IMR-90 (cell line): ENCODE measurements at regions not wholly inside any gene's neighbourhood (a gene's known extent, or its start where the extent isn't known, plus 50 kb on each side); places are given as distances from the start of the nearest gene placed in this dataset.

Experiments
- ATAC-seq: fragments of 200-7000 bp; cut with Tn5 transposase; 2 replicates; pipeline ENCODE4 v1.9.1; 2020; ENCODE audit warnings: low read depth, mild to moderate bottlenecking, moderate library complexity
- BruUV-seq: library from RNA; stranded (reverse); fragments of 400-500 nt; replicated peaks from 2 replicates; lab custom pipeline; 2021; lab: Mats Ljungman, UMichigan
- CTCF ChIA-PET: fragments of 300-600 bp; formaldehyde crosslinking; extraction: SDS; loops from one replicate; lab custom pipeline; 2021; ENCODE audit warnings: antibody characterized with exemption; lab: Yijun Ruan, JAX
- POLR2A ChIA-PET: fragments of 300-600 bp; sonication (Branson Sonifier 250); formaldehyde crosslinking; loops from one replicate; lab custom pipeline; 2022; ENCODE audit warnings: antibody characterized with exemption; ENCODE audit not compliant: unreplicated experiment; lab: Charles Lee
- DNase-seq: peaks from one replicate; pipeline ENCODE4 v3.0.0; 2013
- H2AFZ ChIP-seq: replicated peaks from 2 replicates; pipeline ENCODE3; 2013; ENCODE audit warnings: low read length, mild to moderate bottlenecking; ENCODE audit not compliant: poor library complexity
- H2AK5ac ChIP-seq: 2 replicates; pipeline ENCODE4 v1.6.1; 2013; ENCODE audit warnings: low read depth, low read length, inconsistent platforms
- H2AK9ac ChIP-seq: replicated peaks from 2 replicates; pipeline ENCODE3; 2013; ENCODE audit warnings: mild to moderate bottlenecking, low read depth, low read length, moderate library complexity; ENCODE audit not compliant: poor library complexity
- H2BK120ac ChIP-seq: 2 replicates; pipeline ENCODE4 v1.6.1; 2013; ENCODE audit warnings: low read depth, low read length, inconsistent platforms
- H2BK15ac ChIP-seq: 3 replicates; pipeline ENCODE4 v1.6.1; 2013; ENCODE audit warnings: low read depth, low read length, inconsistent platforms
- H2BK20ac ChIP-seq: 2 replicates; pipeline ENCODE4 v1.6.1; 2013; ENCODE audit warnings: low read depth, mild to moderate bottlenecking, inconsistent platforms, low read length, moderate library complexity
- H2BK5ac ChIP-seq: 2 replicates; pipeline ENCODE4 v1.6.1; 2013; ENCODE audit warnings: mild to moderate bottlenecking, low read depth, low read length, inconsistent platforms; ENCODE audit not compliant: poor library complexity, severe bottlenecking
- H3K14ac ChIP-seq: replicated peaks from 2 replicates; pipeline ENCODE4 v1.6.1; 2013; ENCODE audit warnings: low read depth, low read length, inconsistent platforms
- H3K18ac ChIP-seq: 2 replicates; pipeline ENCODE4 v1.6.1; 2013; ENCODE audit warnings: low read depth, low read length, control low read depth
- H3K23ac ChIP-seq: 2 replicates; pipeline ENCODE4 v1.6.1; 2013; ENCODE audit warnings: low read depth, low read length, inconsistent platforms
- H3K27ac ChIP-seq: 2 replicates; pipeline ENCODE4 v1.5.1; 2013; ENCODE audit warnings: mild to moderate bottlenecking, control low read depth, low read length; ENCODE audit not compliant: insufficient read depth
- H3K27me3 ChIP-seq: 2 replicates; pipeline ENCODE4 v1.6.1; 2013; ENCODE audit warnings: low read length; ENCODE audit not compliant: control insufficient read depth, insufficient read depth
- H3K36me3 ChIP-seq: 2 replicates; pipeline ENCODE4 v1.6.1; 2013; ENCODE audit warnings: low read length, mixed read lengths; ENCODE audit not compliant: control insufficient read depth, insufficient read depth
- H3K4ac ChIP-seq: 2 replicates; pipeline ENCODE4 v1.6.1; 2013; ENCODE audit warnings: low read depth, low read length, inconsistent platforms
- H3K4me1 ChIP-seq: 2 replicates; pipeline ENCODE4 v1.6.1; 2013; ENCODE audit warnings: low read length, mixed read lengths; ENCODE audit not compliant: control insufficient read depth, insufficient read depth
- H3K4me2 ChIP-seq: 2 replicates; pipeline ENCODE4 v1.6.1; 2013; ENCODE audit warnings: low read depth, mild to moderate bottlenecking, control low read depth, low read length, moderate library complexity
- H3K4me3 ChIP-seq: 2 replicates; pipeline ENCODE4 v1.5.1; 2013; ENCODE audit warnings: low read depth, mild to moderate bottlenecking, control low read depth, low read length, moderate library complexity; ENCODE audit not compliant: insufficient read depth
- H3K56ac ChIP-seq: 2 replicates; pipeline ENCODE4 v1.6.1; 2013; ENCODE audit warnings: low read length, inconsistent platforms; ENCODE audit not compliant: insufficient read depth; ENCODE audit errors: extremely low read depth
- H3K79me1 ChIP-seq, 2 experiments: 2 replicates each; pipeline ENCODE4 v1.6.1; 2013; ENCODE audit warnings: low read length in 2 of 2, inconsistent platforms in 1 of 2, low read depth in 1 of 2
- H3K9ac ChIP-seq: 2 replicates; pipeline ENCODE4 v1.6.1; 2013; ENCODE audit warnings: low read depth, low read length, control low read depth
- H3K9me1 ChIP-seq: 2 replicates; pipeline ENCODE4 v1.6.1; 2013; ENCODE audit warnings: low read length, inconsistent platforms; ENCODE audit not compliant: insufficient read depth
- H3K9me3 ChIP-seq: 2 replicates; pipeline ENCODE4 v1.6.1; 2013; ENCODE audit warnings: low read length; ENCODE audit not compliant: control insufficient read depth, insufficient read depth
- H4K20me1 ChIP-seq: 2 replicates; pipeline ENCODE4 v1.6.1; 2013; ENCODE audit warnings: low read length, inconsistent platforms; ENCODE audit not compliant: insufficient read depth
- H4K5ac ChIP-seq: 2 replicates; pipeline ENCODE4 v1.6.1; 2013; ENCODE audit warnings: mild to moderate bottlenecking, low read depth, low read length, control low read depth
- H4K8ac ChIP-seq, 2 experiments: 2 replicates each; pipeline ENCODE4 v1.6.1; 2013; ENCODE audit warnings: low read depth in 2 of 2, low read length in 2 of 2, control low read depth in 1 of 2, inconsistent platforms in 1 of 2
- H4K91ac ChIP-seq: 2 replicates; pipeline ENCODE4 v1.6.1; 2013; ENCODE audit warnings: low read depth, low read length, inconsistent platforms; ENCODE audit not compliant: insufficient read depth
- FOS ChIP-seq: fragments of 150-350 bp; IDR thresholded peaks from 2 replicates; pipeline ENCODE4 v1.6.1; 2016; ENCODE audit warnings: low read depth, low read length
- MXI1 ChIP-seq: IDR thresholded peaks from 2 replicates; pipeline ENCODE4 v1.6.1; 2012; ENCODE audit warnings: low read depth, mild to moderate bottlenecking, low read length, moderate library complexity, borderline replicate concordance
- USF2 ChIP-seq: fragments of 150-350 bp; IDR thresholded peaks from 2 replicates; pipeline ENCODE4 v1.6.1; 2017; ENCODE audit warnings: mild to moderate bottlenecking, antibody characterized with exemption, low read length, low read depth
- WGBS, 2 experiments: methylation state at CpG; one replicate each; pipeline versions ENCODE4 v1.1.5 to v1.1.7; 2013; ENCODE audit warnings: missing lambda C conversion rate in 2 of 2; ENCODE audit not compliant: insufficient read length in 1 of 2; ENCODE audit errors: extremely low coverage in 2 of 2; 5-methylcytosine and 5-hydroxymethylcytosine counted together
- dilution Hi-C: fragments of 300-500 bp; cut with HindIII; formaldehyde crosslinking; loops from one replicate; pipeline ENCODE4 v1.14.3; 2018; ENCODE audit warnings: low sequenced_read_pairs; ENCODE audit not compliant: unreplicated experiment
- in situ Hi-C: fragments of 300-500 bp; cut with MboI; formaldehyde crosslinking; loops from 3 replicates; pipeline ENCODE4 v1.14.3; 2019; ENCODE audit warnings: low sequenced_read_pairs, inconsistent platforms, mixed read lengths
- intact Hi-C: fragments of 100-400 bp; cut with micrococcal nuclease; formaldehyde crosslinking; loops from 2 replicates; pipeline ENCODE4 v1.10.0; 2022

- peaks cover 4% of the 10 kb centered on the region; the same call in 1 of the 2 replicates for H3K9me3 ChIP-seq
- H3K36me3 ChIP-seq, result no peaks in the 10 kb centered on the region
- H2BK5ac ChIP-seq, result no peak overlapping the region
- H4K20me1 ChIP-seq, result no peaks in the 10 kb centered on the region
- H2AFZ ChIP-seq, result no peak overlapping the region
- no peak overlapping the region for H2BK15ac ChIP-seq
- TF ChIP-seq FOS, result no peak
- TF ChIP-seq USF2, result no peak
- no peak for TF ChIP-seq MXI1
- no CpG with 5 or more reads among the region's 4 CpGs for WGBS, 2 experiments
- no TSS peak for BruUV-seq
- H2BK20ac ChIP-seq, result no peak overlapping the region
- H3K18ac ChIP-seq, result no peak overlapping the region
- no peaks in the 10 kb centered on the region for H3K27me3 ChIP-seq
- H3K14ac ChIP-seq, result no peak overlapping the region
- intact Hi-C loops, result no loop called here
- H3K9ac ChIP-seq, result no peak overlapping the region
- H3K4me2 ChIP-seq, result no peak overlapping the region
- ChIA-PET POLR2A (no interaction called here), CTCF (no interaction called here)
- no peak for ATAC-seq
- no peak overlapping the region for H4K5ac ChIP-seq
- no peak overlapping the region for H4K91ac ChIP-seq
- no peak overlapping the region for H3K27ac ChIP-seq
- H3K23ac ChIP-seq, result no peak overlapping the region
- H3K4me3 ChIP-seq, result no peak overlapping the region
- dilution Hi-C loops, result no loop called here
- H2AK5ac ChIP-seq, result no peak overlapping the region
- no peak overlapping the region for H3K56ac ChIP-seq
- no peak overlapping the region for H3K4ac ChIP-seq
- no peak overlapping the region for H4K8ac ChIP-seq
- no peaks in the 10 kb centered on the region for H3K4me1 ChIP-seq
- no peaks in the 10 kb centered on the region for H3K79me1 ChIP-seq
- no peak for DNase-seq
- in situ Hi-C loops, result no loop called here
- H2BK120ac ChIP-seq, result no peak overlapping the region
- H2AK9ac ChIP-seq, result no peak overlapping the region
- H3K9me1 ChIP-seq, result no peaks in the 10 kb centered on the region
Measured at GRCh38 chr6:117205876-117206275, 59.5 kb upstream of the VGLL2 start.
